Activated CD4-positive, alpha-beta T cell treated with anti-CD3 and anti-CD28 coated beads for 24 hours (primary cell): ENCODE measurements at regions not wholly inside any gene's neighbourhood (a gene's known extent, or its start where the extent isn't known, plus 50 kb on each side); places are given as distances from the start of the nearest gene placed in this dataset.
A peak's percentile ranks its signal among the peaks of the same experiment; 100 is the strongest.

Experiments used
- DNase-seq, 2 donors: peaks; one replicate each; pipeline ENCODE4 v3.0.0-alpha.2; 2020; ENCODE audit warnings: low read depth in 2 of 2

DNA sequence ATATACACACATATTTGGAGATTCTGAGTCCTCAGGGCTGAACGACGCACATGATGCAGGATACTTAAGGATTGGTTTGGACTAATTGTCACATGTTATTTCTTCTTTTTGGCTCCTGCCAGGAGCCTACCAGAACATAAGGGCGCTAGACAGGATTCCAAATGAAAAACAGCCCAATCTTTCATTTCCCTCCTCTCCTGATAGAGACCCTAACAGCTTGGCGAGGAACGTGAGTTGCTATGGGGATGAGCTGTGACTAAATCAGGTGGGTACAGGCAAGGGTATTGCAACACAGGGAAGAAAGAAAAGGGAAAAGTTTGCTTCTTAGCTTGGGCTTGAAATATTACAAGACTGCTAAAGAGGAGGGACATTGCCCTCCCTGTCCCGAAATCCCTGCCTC lies 109.9 kb downstream of the AIPL1 start:
- DNase-seq: no peak

- no peak for DNase-seq
Measured at GRCh38 chr17:6323626-6324356, 111.1 kb downstream of the AIPL1 start.

DNA sequence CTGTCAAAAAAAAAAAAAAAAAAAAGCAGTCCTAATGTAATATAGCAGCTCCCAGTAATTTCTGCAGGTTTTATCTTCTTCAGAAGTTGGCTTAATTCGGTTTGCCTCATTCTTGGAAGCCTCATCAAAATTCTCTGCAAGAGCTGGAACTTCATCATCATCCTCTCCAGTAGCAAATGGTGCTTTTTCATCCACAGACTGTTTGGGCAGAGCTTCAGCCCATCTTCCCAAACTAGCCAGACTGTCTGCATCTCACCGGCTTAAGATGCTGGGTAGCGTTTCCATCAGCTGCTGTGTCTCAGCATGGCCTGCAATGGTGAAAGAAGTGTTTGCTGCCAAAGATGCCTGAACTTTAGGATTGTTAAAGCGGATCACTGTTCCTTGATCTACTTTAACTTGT lies 112.6 kb downstream of the AIPL1 start:
- DNase-seq: no peak

GRCh38 chr17:6314311-6314710 lies 120.6 kb downstream of the AIPL1 start:
- no peak for DNase-seq

DNA sequence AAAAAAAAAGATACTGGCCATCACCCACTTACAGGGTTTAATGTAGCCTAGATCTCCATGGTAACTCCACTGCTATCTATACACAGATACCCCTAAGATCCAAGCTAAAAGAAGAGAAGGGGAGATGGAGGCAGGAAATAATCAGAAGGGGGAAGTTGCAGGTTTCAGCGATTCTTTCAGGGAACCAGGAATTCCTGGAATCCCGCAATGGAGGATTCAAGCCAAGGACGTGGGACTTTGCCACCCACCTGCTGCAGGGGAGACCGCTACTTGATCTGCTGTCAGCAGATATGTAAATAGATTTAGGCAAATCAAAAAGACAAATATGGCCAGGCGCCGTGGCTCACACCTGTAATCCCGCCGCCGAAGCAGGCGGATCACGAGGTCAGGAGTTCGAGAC lies 121.1 kb downstream of the AIPL1 start:
- DNase-seq: no peak

DNA sequence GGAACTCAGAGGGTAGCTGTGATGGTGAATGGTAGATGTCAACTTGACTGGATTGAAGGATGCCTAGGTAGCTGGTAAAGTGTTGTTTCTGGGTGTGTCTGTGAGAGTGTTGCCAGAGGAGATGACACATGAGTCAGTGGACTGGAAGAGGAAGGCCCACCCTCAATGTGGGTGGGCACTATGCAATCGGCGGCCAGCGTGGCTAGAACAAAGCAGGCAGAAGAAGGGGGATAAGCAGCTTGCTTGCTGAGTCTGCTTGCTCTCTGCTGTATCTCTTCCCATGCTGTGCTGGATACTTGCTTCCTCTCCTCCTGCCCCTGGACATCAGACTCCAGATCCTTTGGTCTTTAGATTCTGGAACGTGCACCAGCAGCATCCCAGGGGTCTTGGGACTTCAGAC lies 128.1 kb downstream of the AIPL1 start:
- no peak for DNase-seq

- DNase-seq: no peak
Measured at GRCh38 chr17:6305613-6306360, 129.1 kb downstream of the AIPL1 start.

- DNase-seq: no peak
Measured at GRCh38 chr17:6304894-6305612, 129.9 kb downstream of the AIPL1 start.

GRCh38 chr17:6303664-6304063 lies 131.3 kb downstream of the AIPL1 start:
- DNase-seq: peak in 1 of 2 donors; percentile 12

- no peak for DNase-seq
Measured at GRCh38 chr17:6299275-6299674, 135.6 kb downstream of the AIPL1 start.

GRCh38 chr17:6297960-6298359 lies 137.0 kb downstream of the AIPL1 start:
- DNase-seq: no peak

DNA sequence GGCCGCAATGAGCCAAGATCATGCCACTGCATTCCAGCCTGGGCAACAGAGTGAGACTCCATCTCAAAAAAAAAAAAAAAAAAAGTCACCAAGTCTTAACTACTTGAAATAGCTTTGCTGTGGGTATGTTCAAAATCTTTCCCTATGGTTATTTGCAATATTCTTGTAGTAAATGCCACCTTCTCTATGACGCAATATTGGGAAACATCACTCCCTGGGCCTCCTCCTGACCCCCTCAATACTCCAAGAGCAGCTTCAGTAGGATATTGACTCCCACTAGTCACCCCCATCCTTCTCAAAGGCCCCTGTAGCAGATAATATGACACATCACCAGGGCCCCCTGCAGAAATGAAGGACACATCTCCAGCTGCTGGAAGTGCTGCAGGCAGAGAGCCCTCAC lies 137.8 kb downstream of the AIPL1 start:
- no peak for DNase-seq

DNA sequence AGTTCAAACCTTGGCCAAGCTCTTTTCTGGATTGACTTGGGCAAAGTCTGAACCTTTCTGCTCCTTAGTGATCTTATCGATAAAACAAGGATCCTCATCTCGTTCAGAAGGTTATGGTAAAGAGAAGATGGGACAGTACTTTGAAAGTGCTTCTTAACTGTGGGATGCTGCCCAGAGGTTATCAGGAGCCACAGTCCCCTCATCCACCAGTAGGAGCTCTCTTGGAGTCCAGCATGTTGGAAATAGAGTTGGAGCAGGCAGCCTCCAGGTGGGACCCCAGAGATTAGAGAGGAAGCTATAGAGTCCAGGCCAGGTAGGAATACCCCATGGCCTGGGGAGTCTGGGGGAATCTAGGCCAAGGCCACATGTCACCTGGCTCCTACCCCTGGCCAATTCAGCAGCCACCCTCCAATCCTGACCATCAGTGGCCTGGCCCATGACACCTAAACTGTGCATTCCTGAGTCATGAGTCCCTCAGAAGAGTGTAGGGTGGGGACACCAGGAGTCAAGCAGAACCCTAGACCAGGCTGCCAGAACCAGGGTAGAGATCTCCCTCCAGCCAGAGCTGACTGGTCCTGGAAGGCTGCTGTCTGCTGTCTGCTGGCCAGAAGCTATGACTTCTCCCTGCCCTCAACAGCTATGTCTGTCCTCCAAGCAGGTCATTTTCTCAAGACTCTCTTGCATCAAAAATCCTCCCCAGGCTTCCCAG lies 144.3 kb downstream of the AIPL1 start:
- DNase-seq: no peak

DNA sequence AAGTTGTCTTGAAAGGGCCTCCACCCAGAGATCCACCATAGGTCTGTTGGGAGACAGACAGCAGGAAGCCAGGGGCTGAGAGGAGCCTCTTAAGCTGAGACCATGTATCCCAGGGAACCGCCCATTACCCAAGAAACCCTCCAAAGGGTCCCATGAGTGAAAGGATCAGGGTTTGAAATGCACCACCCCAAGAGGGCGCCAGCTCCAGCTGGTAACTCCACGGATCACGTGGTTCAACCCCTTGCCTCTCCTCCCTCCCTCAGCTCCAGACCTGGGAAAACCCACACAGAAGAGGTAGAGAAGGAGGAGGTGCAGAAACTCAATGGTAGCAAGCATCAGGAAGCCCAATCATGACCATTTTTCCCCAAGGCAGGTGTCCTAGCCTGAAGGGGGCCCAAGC lies 148.7 kb downstream of the AIPL1 start:
- DNase-seq: no peak

- no peak for DNase-seq
Measured at GRCh38 chr17:6285486-6285885, 149.4 kb downstream of the AIPL1 start.

- DNase-seq: no peak
Measured at GRCh38 chr17:6279659-6280058, 155.3 kb downstream of the AIPL1 start.

GRCh38 chr17:6278376-6278775 lies 156.5 kb downstream of the AIPL1 start:
- DNase-seq: no peak

DNA sequence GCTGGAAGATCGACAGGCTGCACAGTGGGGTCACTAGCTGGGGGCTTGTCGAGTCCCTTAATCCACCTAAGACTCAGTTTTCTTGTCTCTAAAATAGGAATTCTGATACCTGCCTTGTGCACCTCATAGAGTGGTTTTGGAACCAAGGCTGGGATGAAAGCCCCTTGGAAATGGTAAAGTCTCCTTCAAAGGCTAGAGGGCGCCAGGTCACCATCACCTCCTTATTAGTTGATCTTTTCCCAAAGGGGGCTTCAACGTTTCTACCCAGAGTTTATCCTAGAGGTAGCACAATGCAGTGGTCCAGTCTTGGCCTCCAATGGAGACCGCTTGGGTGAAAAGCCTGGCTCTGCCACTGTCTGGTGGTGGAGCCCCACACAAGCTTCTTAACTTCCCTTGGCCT lies 158.2 kb downstream of the AIPL1 start:
- DNase-seq: no peak

- DNase-seq: no peak
Measured at GRCh38 chr17:6274310-6274709, 160.6 kb downstream of the AIPL1 start.

- DNase-seq: peak in 1 of 2 donors; percentile 11
Measured at GRCh38 chr17:6269478-6269877, 165.4 kb downstream of the AIPL1 start.

GRCh38 chr17:6261466-6261865 lies 173.5 kb downstream of the AIPL1 start:
- no peak for DNase-seq

GRCh38 chr17:6259899-6260298 lies 175.0 kb downstream of the AIPL1 start:
- DNase-seq: no peak
